ENCODE measurements at regions not wholly inside any gene's neighbourhood (a gene's known extent, or its start where the extent isn't known, plus 50 kb on each side); places are given as distances from the start of the nearest gene placed in this dataset.
"Not testable (repeated sequence)": the region's sequence is repeated elsewhere in the genome, so short reads cannot be mapped to it uniquely, and the experiment has no call there.

DNA sequence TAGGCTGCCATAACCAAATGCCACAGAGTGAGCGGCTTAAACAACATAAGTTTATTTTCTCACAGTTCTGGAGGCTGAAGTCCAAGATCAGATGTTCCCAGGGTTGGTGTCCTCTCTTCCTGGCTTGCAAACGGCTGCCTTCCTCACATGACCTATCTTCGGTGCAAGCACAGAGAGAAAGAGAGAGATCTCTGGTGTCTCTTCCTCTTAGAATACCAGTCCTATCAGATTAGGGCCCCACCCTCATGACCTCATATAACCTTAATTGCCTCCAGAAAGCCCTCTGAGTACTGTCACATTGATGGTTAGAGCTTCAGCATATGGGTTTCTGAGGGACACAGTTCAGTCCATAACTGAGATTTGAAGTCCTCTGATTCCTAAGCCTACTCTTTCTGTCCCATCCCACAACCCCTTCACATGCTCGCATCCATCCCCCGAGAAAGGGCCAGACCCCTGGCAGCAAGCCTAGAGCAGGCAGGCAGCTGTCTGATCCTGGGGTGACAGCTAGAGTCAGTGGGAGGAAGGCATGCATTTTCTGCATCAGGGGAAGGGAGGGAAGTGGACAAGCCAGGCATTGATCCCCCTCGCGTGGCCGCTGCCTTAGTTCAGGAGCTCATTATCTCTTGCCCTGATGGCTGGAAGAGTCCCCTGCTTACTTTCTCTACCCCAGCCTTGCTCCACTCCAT, 114.1 kb downstream of the FAR1 start:
- H3K4me3 ChIP-seq (ENCODE audit: low read length), result no peak overlapping the region
- no peak for DNase-seq (ENCODE audit: low read depth)
- TF ChIP-seq CTCF (conservative IDR thresholded peaks at IDR 0.05; ENCODE audit: low read length), result no peak

DNA sequence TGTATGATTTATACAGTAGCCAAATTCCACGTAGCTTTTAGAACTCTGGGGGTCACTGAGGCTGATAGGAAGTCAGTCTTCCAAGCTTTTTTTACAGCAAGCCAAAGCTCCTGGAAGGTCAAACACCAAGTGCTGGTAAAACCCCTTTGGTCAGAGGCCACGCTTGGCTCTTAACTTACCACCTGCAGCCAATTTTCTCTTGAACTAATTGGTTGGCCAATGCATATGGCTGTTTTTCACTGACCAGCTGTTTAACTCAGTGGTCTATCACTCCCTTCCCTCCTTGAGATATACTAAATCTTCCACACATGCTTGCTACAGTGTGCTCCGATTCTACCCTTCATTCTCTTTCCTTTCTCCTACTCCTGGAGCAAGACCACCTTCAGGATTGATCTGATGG, 116.0 kb downstream of the FAR1 start:
- no peak overlapping the region for H3K4me3 ChIP-seq (ENCODE audit: low read length)
- no peak for DNase-seq (ENCODE audit: low read depth)
- no peak for TF ChIP-seq CTCF (conservative IDR thresholded peaks at IDR 0.05; ENCODE audit: low read length)

DNA sequence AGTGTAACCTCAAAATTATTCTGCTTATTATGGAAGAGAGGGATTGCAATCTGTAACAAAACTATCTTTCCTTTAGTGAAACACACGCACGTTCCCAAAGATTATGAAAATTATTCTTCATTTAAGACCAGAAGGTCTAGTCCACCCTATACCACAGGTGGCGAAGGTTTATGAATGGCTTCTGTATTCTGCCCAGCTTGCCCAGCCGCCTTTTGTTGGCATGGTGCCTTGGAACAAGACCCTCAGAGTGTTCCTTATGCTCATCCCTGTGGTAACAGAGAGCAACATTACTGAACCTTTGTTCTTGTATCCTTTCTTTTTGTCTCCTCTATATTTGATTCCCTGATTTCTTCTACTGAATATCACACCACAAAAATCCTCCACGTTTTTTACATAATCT, 116.4 kb downstream of the FAR1 start:
- H3K4me3 ChIP-seq (ENCODE audit: low read length), result no peak overlapping the region
- TF ChIP-seq CTCF (conservative IDR thresholded peaks at IDR 0.05; ENCODE audit: low read length), result no peak
- DNase-seq (ENCODE audit: low read depth), result no peak

- DNase-seq (ENCODE audit: low read depth), result no peak
- H3K4me3 ChIP-seq (ENCODE audit: low read length), result no peak overlapping the region
- no peak for TF ChIP-seq CTCF (conservative IDR thresholded peaks at IDR 0.05; ENCODE audit: low read length)
Observed at GRCh38 chr11:13786688-13787087, 118.2 kb downstream of the FAR1 start.

DNA sequence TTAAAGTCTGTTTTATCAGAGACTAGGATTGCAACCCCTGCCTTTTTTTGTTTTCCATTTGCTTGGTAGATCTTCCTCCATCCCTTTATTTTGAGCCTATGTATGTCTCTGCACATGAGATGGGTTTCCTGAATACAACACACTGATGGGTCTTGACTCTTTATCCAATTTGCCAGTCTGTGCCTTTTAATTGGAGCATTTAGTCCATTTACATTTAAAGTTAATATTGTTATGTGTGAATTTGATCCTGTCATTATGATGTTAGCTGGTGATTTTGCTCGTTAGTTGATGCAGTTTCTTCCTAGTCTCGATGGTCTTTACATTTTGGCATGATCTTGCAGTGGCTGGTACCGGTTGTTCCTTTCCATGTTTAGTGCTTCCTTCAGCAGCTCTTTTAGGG, 129.1 kb downstream of the FAR1 start:
- H3K4me3 ChIP-seq (ENCODE audit: low read length), result not testable (repeated sequence)

GRCh38 chr11:13800901-13801300, 132.4 kb downstream of the FAR1 start:
- no peak for DNase-seq (ENCODE audit: low read depth)
- no peak for TF ChIP-seq CTCF (conservative IDR thresholded peaks at IDR 0.05; ENCODE audit: low read length)

More for the DNA sequence above, 129.1 kb downstream of the FAR1 start:
- DNase-seq (ENCODE audit: low read depth), result not testable (repeated sequence)

DNA sequence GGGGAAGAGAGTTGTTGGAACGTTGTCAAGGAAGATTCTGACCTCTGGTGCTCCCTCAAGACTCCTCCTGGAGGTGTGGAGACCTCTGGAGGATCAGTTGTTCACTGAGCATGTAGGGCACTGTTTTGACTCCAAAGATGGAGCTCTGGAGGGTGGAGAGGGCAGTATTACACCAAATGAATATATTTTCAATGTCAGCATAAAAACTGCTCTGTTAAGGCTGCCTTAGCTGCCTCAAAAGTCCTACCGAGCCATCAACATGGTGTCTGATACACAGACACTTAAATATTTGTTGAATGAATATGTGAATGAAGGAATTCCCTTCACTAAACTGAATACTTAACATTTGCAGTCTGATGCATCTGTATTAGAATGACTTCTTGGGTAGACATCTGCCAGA, 144.2 kb upstream of the SPON1 start:
- TF ChIP-seq CTCF (conservative IDR thresholded peaks at IDR 0.05; ENCODE audit: low read length), result no peak
- DNase-seq (ENCODE audit: low read depth), result no peak
- H3K4me3 ChIP-seq (ENCODE audit: low read length), result no peak overlapping the region

More at GRCh38 chr11:13800901-13801300, 132.4 kb downstream of the FAR1 start:
- no peak overlapping the region for H3K4me3 ChIP-seq (ENCODE audit: low read length)
